ENCODE measurements at regions not wholly inside any gene's neighbourhood (a gene's known extent, or its start where the extent isn't known, plus 50 kb on each side); places are given as distances from the start of the nearest gene placed in this dataset.

DNA sequence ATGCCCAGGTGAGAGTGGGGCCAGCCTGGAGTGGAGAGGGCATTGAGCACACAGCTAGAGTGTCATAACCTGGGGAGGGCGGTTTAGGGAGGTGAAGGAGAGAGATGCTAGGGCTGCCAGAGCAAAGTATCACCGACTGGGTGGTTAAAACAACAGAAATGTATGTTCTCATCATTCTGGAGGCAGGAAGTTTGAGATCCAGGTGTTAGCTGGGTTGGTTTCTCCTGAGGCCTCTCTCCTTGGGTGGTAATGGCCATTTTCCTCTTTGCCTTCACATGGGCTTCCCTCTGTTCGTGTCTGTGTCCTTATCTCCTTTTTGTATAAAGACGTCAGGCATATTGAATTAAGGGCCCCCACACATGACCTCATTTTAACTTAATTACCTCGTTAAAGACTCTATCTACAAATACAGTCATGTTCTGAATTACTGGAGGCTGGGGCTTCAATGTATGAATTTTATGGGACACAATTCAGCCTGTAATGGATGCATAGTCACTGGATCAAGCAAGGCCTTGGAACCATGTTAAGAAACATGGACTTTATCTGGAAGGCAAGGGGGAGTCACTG is 118.6 kb upstream of the IL12B start:
- TF ChIP-seq, protein P1, sequence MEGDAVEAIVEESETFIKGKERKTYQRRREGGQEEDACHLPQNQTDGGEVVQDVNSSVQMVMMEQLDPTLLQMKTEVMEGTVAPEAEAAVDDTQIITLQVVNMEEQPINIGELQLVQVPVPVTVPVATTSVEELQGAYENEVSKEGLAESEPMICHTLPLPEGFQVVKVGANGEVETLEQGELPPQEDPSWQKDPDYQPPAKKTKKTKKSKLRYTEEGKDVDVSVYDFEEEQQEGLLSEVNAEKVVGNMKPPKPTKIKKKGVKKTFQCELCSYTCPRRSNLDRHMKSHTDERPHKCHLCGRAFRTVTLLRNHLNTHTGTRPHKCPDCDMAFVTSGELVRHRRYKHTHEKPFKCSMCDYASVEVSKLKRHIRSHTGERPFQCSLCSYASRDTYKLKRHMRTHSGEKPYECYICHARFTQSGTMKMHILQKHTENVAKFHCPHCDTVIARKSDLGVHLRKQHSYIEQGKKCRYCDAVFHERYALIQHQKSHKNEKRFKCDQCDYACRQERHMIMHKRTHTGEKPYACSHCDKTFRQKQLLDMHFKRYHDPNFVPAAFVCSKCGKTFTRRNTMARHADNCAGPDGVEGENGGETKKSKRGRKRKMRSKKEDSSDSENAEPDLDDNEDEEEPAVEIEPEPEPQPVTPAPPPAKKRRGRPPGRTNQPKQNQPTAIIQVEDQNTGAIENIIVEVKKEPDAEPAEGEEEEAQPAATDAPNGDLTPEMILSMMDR (conservative IDR thresholded peaks at IDR 0.05; ENCODE audit: control insufficient read depth, insufficient read depth, low read depth, low read length): no peak
- H3K4me3 ChIP-seq (ENCODE audit: control insufficient read depth, low read depth, low read length): no peak overlapping the region
- no peak for DNase-seq (ENCODE audit: low read depth)

DNA sequence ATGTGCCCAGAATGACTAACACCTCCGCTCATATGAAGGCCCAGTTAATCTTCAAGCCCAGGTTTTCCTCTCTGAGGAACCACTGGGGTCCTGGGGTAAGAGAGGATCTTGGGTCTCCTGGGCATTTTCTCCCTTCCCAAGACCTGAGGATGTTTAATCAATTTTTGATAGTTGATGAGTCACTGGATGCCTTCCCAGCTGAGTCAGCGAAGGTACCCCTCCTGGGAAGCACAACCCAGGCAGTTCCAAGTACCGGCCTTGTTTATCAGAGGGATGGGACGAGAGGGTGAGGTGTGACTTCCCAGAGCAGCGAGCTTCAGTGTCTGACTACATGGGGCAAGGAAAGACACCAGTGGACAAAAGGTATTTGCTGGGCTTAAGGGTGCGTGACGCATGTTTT is 119.6 kb upstream of the IL12B start:
- DNase-seq (ENCODE audit: low read depth): peak; percentile 24
- no peak overlapping the region for H3K4me3 ChIP-seq (ENCODE audit: control insufficient read depth, low read depth, low read length)
- TF ChIP-seq, protein P1 (conservative IDR thresholded peaks at IDR 0.05; ENCODE audit: control insufficient read depth, insufficient read depth, low read depth, low read length): no peak

DNA sequence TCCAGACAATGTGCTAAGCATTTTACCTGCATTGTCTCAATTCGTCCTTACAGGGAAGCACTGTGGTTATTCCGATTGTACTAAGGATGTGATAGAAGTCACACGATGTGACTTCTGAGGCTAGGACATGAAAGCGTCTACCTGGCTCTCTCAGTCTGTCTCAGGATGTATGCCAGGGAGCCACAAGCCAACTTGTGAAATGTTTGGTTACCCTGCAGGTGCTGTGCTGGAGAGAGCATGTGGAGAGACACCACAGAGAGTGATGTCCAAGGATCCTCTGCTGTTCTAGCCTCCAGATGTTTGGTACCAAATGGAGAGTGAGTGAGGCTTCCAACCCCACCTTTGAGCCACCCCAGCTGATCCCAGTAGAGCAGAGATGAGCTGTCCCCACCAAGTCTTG is 120.1 kb upstream of the IL12B start:
- H3K4me3 ChIP-seq (ENCODE audit: control insufficient read depth, low read depth, low read length): no peak overlapping the region
- DNase-seq (ENCODE audit: low read depth): no peak
- TF ChIP-seq, protein P1 (conservative IDR thresholded peaks at IDR 0.05; ENCODE audit: control insufficient read depth, insufficient read depth, low read depth, low read length): no peak

DNA sequence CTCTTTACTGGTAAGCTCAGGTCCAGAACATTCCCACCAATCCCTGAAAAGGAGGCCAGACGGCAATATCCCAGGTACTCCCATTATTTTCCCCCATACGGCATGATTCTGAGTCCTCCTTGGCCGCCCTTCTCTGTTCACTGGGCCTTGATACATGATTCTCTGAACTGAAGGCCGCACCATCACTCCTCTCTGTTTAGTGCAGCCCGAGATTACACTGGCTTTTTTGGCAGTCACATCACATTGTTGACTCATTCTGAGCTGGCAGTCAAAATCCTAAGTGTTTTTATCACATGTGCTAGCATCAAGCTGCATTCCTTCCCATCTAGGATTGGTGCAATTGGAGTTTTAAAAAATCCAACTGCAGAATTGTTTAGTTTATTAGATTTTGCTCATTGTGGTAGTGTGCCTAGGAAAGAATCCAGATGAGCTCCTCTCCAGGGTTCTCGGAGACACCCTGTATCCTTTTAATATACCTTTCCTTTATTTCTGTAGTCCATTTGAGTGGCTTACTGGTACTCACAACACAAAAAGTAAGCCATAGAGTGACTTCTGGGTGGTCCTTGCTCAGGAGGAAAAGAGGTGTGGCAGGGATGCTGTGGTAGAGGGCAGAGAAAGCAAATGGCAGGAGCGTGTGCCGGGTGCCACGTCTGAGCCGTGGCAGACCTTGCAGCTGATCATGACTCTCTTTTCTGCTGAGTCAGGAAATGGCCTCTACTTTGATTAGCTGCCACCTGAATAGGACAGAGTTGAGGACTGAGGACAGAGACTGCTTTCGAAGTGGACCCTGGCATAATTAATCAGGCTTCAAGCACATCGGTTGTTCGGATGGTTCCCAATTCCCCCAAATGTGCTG is 121.1 kb upstream of the IL12B start:
- no peak overlapping the region for H3K4me3 ChIP-seq (ENCODE audit: control insufficient read depth, low read depth, low read length)
- peak; percentile 97 for DNase-seq (ENCODE audit: low read depth)
- TF ChIP-seq, protein P1 (conservative IDR thresholded peaks at IDR 0.05; ENCODE audit: control insufficient read depth, insufficient read depth, low read depth, low read length): no peak

DNA sequence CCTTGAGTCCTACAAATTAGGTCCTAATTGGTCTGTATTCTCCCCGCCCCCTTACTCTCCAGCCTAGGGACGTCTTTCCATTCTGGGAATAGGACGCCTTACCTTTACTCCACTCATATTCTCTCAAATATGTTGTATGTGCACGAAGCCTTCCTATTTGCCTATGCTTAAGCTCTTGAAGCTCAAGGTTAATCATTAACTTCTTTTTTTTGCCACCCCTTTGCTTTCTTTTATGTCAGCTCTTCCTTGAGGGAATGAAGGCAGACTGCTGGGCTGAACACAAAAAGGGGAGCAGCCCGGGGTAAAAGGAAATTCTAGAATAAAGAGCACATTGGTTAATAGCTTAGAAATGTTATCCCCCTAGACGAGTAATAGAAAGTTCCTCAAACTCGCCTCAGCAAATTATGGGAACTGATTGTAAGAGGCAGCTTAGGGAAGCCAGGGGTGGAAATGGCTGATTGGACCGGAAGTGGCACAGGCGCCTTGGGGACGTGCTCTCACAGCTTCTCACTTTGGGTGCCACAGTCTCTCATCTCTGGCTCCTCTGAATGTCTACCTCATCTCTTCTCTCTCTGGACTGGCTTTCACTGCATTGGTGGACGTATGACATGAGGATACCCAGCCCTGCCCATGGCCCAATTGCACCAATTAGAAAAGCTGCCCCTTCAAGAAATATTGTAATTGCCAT is 122.3 kb upstream of the IL12B start:
- H3K4me3 ChIP-seq (ENCODE audit: control insufficient read depth, low read depth, low read length): no peak overlapping the region
- no peak for DNase-seq (ENCODE audit: low read depth)
- TF ChIP-seq, protein P1 (conservative IDR thresholded peaks at IDR 0.05; ENCODE audit: control insufficient read depth, insufficient read depth, low read depth, low read length): no peak

DNA sequence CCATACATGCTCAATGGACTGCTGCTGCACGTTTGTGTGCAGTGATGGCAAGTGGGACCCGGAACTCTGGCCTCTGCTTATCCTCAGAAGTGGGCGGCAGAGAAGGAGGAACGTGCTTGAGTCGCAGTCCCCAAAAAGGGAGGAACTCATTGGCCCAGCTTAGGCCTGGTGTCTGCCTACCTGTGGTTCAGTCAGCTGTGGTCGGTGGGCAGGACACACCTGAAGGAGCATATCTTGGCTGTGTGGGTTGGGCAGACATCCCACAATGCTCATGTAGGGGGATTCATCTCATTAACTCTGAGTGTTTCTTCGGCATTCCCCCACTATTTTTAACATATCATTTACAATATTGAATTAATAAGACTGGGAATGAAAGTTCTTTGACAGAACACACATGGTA is 122.9 kb upstream of the IL12B start:
- no peak overlapping the region for H3K4me3 ChIP-seq (ENCODE audit: control insufficient read depth, low read depth, low read length)
- TF ChIP-seq, protein P1 (conservative IDR thresholded peaks at IDR 0.05; ENCODE audit: control insufficient read depth, insufficient read depth, low read depth, low read length): no peak
- DNase-seq (ENCODE audit: low read depth): no peak

Measured in fibroblast of mammary gland (primary cell).